ENCODE measurements at regions not wholly inside any gene's neighbourhood (a gene's known extent, or its start where the extent isn't known, plus 50 kb on each side); places are given as distances from the start of the nearest gene placed in this dataset.

- TF ChIP-seq ZSCAN20 (CRISPR knock-in tag; IDR thresholded peaks at IDR 0.05) (no peak), ESRRA (IDR thresholded peaks at IDR 0.05; ENCODE audit: borderline replicate concordance, low read length) (no peak), E2F6 (IDR thresholded peaks at IDR 0.05; ENCODE audit: borderline replicate concordance, low read depth) (no peak), SMC3 (IDR thresholded peaks at IDR 0.05) (no peak), MAFK (IDR thresholded peaks at IDR 0.05; ENCODE audit: partially characterized antibody) (no peak)
These were observed 477.1 kb upstream of the TCF4 start (continued) for GRCh38 chr18:56065086-56065485.

GRCh38 chr18:56062931-56063330, 474.9 kb upstream of the TCF4 start:
- no peak overlapping the region for H3K4me2 ChIP-seq
- TF ChIP-seq MAX (IDR thresholded peaks at IDR 0.05) (no peak), NPAS2 (CRISPR knock-in tag; IDR thresholded peaks at IDR 0.05; ENCODE audit: borderline replicate concordance) (no peak), ZC3H11A (IDR thresholded peaks at IDR 0.05) (no peak)
- DNase-seq (ENCODE audit: low read depth in 1 of 2, low spot score in 1 of 2), result no peak
- 13% methylated on average over 2 of the region's 2 CpGs for WGBS (ENCODE audit: missing lambda C conversion rate)
- no peaks in the 10 kb centered on the region for H3K9me3 ChIP-seq
- H3K4me1 ChIP-seq, result no peaks in the 10 kb centered on the region
- FAIRE-seq, result no peak
- ChIA-PET CTCF (interaction anchor here (0.9 kb wide), 1 partner anchor 14 kb away, joined by 4 read pairs; no protein-coding TSS in a partner anchor), POLR2A (no interaction called here)
- no peak for ATAC-seq
- H3K4me3 ChIP-seq, result no peak overlapping the region
- H3K27ac ChIP-seq, result no peak overlapping the region

GRCh38 chr18:56060967-56061541, 473.1 kb upstream of the TCF4 start:
- POLR2A ChIA-PET, result no interaction called here

GRCh38 chr18:56052202-56052601, 464.2 kb upstream of the TCF4 start:
- Histone ChIP-seq H3K4me2 (no peak overlapping the region), H3K4me3 (no peak overlapping the region), H3K4me1 (no peaks in the 10 kb centered on the region), H3K27ac (no peak overlapping the region), H3K9me3 (no peaks in the 10 kb centered on the region)
- TF ChIP-seq KDM5A (IDR thresholded peaks at IDR 0.05) (no peak), ELK1 (IDR thresholded peaks at IDR 0.05; ENCODE audit: low read depth, low read length) (no peak), RCOR1 (IDR thresholded peaks at IDR 0.05; ENCODE audit: low read depth, low read length) (no peak), ZSCAN20 (CRISPR knock-in tag; IDR thresholded peaks at IDR 0.05) (no peak), POLR2A (IDR thresholded peaks at IDR 0.05; ENCODE audit: low read length) (no peak), PHF8 (IDR thresholded peaks at IDR 0.05; ENCODE audit: borderline replicate concordance, low read depth) (no peak), RNF2 (IDR thresholded peaks at IDR 0.05; ENCODE audit: borderline replicate concordance, low read depth) (no peak), TP53 (CRISPR knock-in tag; IDR thresholded peaks at IDR 0.05) (no peak), ZFP36 (IDR thresholded peaks at IDR 0.05; ENCODE audit: borderline replicate concordance, partially characterized antibody) (no peak), EP300 (IDR thresholded peaks at IDR 0.05) (no peak), CHD4 (IDR thresholded peaks at IDR 0.05; ENCODE audit: borderline replicate concordance) (no peak), EHMT2 (IDR thresholded peaks at IDR 0.05; ENCODE audit: low read depth) (no peak), E2F6 (IDR thresholded peaks at IDR 0.05; ENCODE audit: borderline replicate concordance, low read depth) (no peak), BCL3 (IDR thresholded peaks at IDR 0.05) (no peak)
- 23% methylated on average over 1 of the region's 1 CpG for WGBS (ENCODE audit: missing lambda C conversion rate)
- no peak for ATAC-seq
- POLR2A ChIA-PET, result no interaction called here
- DNase-seq (ENCODE audit: low read depth in 1 of 2, low spot score in 1 of 2), result no peak
- CTCF ChIA-PET, result no interaction called here
- no peak for FAIRE-seq

More at GRCh38 chr18:56060967-56061541, 473.1 kb upstream of the TCF4 start:
- Histone ChIP-seq H3K4me1 (no peaks in the 10 kb centered on the region), H3K27ac (no peak overlapping the region), H3K4me2 (no peak overlapping the region), H3K9me3 (no peaks in the 10 kb centered on the region), H3K4me3 (no peak overlapping the region)
- DNase-seq (ENCODE audit: low read depth in 1 of 2, low spot score in 1 of 2) (no peak), ATAC-seq (no peak), FAIRE-seq (no peak)
- TF ChIP-seq MAZ (IDR thresholded peaks at IDR 0.05; ENCODE audit: borderline replicate concordance, low read depth, low read length), result no peak
- TF ChIP-seq PHF8 (IDR thresholded peaks at IDR 0.05; ENCODE audit: borderline replicate concordance, low read depth), result no peak
- TF ChIP-seq EHF (CRISPR knock-in tag; IDR thresholded peaks at IDR 0.05), result no peak
- no peak for TF ChIP-seq POLR2AphosphoS2 (conservative IDR thresholded peaks at IDR 0.05; ENCODE audit: low read length)
- no peak for TF ChIP-seq NFE2L2 (conservative IDR thresholded peaks at IDR 0.05; ENCODE audit: low read length)
- no peak for TF ChIP-seq MYC (IDR thresholded peaks at IDR 0.05; ENCODE audit: borderline replicate concordance, low read length)
- no peak for TF ChIP-seq FOSB (CRISPR knock-in tag; IDR thresholded peaks at IDR 0.05)
- no peak for TF ChIP-seq EHMT2 (IDR thresholded peaks at IDR 0.05; ENCODE audit: low read depth)
- TF ChIP-seq HOXB5 (CRISPR knock-in tag; IDR thresholded peaks at IDR 0.05), result no peak
- CTCF ChIA-PET, result no interaction called here
- WGBS (ENCODE audit: missing lambda C conversion rate), result 0% methylated on average over 2 of the region's 2 CpGs
